CD14-positive monocyte (primary cell): ENCODE measurements at regions not wholly inside any gene's neighbourhood (a gene's known extent, or its start where the extent isn't known, plus 50 kb on each side); places are given as distances from the start of the nearest gene placed in this dataset.

Source experiments
- DNase-seq, 3 donors: peaks; one replicate each; pipeline ENCODE4 v3.0.0-alpha.2; 2011 to 2022
- H2AFZ ChIP-seq: 2 replicates; pipeline ENCODE4 v1.6.0; 2012; ENCODE audit warnings: mild to moderate bottlenecking, low read depth, low read length, inconsistent platforms; ENCODE audit not compliant: insufficient read depth, poor library complexity, severe bottlenecking
- H3K27ac ChIP-seq, 2 donors: 1 replicate in 1 of 2; 2 replicates in 1 of 2; pipeline ENCODE4 v1.5.1; 2012 to 2013; ENCODE audit warnings: low read length in 2 of 2, control low read depth in 1 of 2, inconsistent platforms in 1 of 2, low read depth in 1 of 2, mild to moderate bottlenecking in 1 of 2
- H3K27me3 ChIP-seq, 2 donors: one replicate each; pipeline versions ENCODE4 v1.6.0 to v1.6.1; 2011 to 2013; ENCODE audit warnings: low read length in 2 of 2; ENCODE audit not compliant: control insufficient read depth in 2 of 2, insufficient read depth in 2 of 2
- H3K36me3 ChIP-seq, 2 donors: replicated peaks in 1 of 2; 1 replicate in 1 of 2; 2 replicates in 1 of 2; pipeline versions ENCODE4 v1.5.1 to v1.6.1; 2012 to 2013; ENCODE audit warnings: low read length in 2 of 2, control low read depth in 1 of 2, inconsistent platforms in 1 of 2, mild to moderate bottlenecking in 1 of 2; ENCODE audit not compliant: insufficient read depth in 2 of 2, control insufficient read depth in 1 of 2
- H3K4me1 ChIP-seq, 2 donors: 1 replicate in 1 of 2; 2 replicates in 1 of 2; pipeline versions ENCODE4 v1.5.1 to v1.6.1; 2012 to 2013; ENCODE audit warnings: low read length in 2 of 2, control low read depth in 1 of 2, inconsistent platforms in 1 of 2, mild to moderate bottlenecking in 1 of 2, moderate library complexity in 1 of 2; ENCODE audit not compliant: insufficient read depth in 2 of 2, control insufficient read depth in 1 of 2
- H3K4me2 ChIP-seq: replicated peaks from 2 replicates; pipeline ENCODE3; 2012; ENCODE audit warnings: low read length, moderate library complexity, mild to moderate bottlenecking; ENCODE audit not compliant: poor library complexity, severe bottlenecking; ENCODE audit errors: extremely low read depth
- H3K4me3 ChIP-seq, 3 experiments: fragments of 200-600 bp in 1 of 3; sonication (generic) in 1 of 3; replicated peaks in 1 of 3; 1 replicate in 2 of 3; 2 replicates in 1 of 3; pipeline ENCODE4 v1.5.1; 2011 to 2013; ENCODE audit warnings: low read length in 3 of 3, mild to moderate bottlenecking in 3 of 3, control low read depth in 2 of 3, low read depth in 2 of 3, inconsistent platforms in 1 of 3, moderate library complexity in 1 of 3
- H3K79me2 ChIP-seq: 2 replicates; pipeline ENCODE4 v1.6.0; 2012; ENCODE audit warnings: mild to moderate bottlenecking, control low read depth, inconsistent platforms, low read length, moderate library complexity; ENCODE audit not compliant: insufficient read depth
- H3K9ac ChIP-seq: 2 replicates; pipeline ENCODE4 v1.6.0; 2017; ENCODE audit warnings: low read length, mild to moderate bottlenecking; ENCODE audit not compliant: insufficient read depth, poor library complexity, severe bottlenecking
- H3K9me3 ChIP-seq, 2 donors: replicated peaks in 1 of 2; 1 replicate in 1 of 2; 2 replicates in 1 of 2; pipeline versions ENCODE4 v1.5.1 to v1.6.1; 2012 to 2013; ENCODE audit warnings: low read length in 2 of 2, control low read depth in 1 of 2; ENCODE audit not compliant: control insufficient read depth in 1 of 2, insufficient read depth in 1 of 2
- H4K20me1 ChIP-seq: 2 replicates; pipeline ENCODE4 v1.6.0; 2012; ENCODE audit warnings: mild to moderate bottlenecking, low read length, control low read depth, moderate library complexity; ENCODE audit not compliant: insufficient read depth
- H3K27ac Mint-ChIP-seq, 7 donors: one replicate each; pipeline ENCODE4 v1.8.0; 2020; ENCODE audit warnings: mild to moderate bottlenecking in 7 of 7, mixed read lengths in 7 of 7, moderate library complexity in 6 of 7, inconsistent platforms in 2 of 7
- H3K27me3 Mint-ChIP-seq, 3 donors: one replicate each; pipeline ENCODE4 v1.8.0; 2021 to 2022; ENCODE audit warnings: low read depth in 3 of 3, mild to moderate bottlenecking in 3 of 3, mixed read lengths in 3 of 3, moderate library complexity in 3 of 3, inconsistent platforms in 1 of 3
- H3K36me3 Mint-ChIP-seq, 2 donors: one replicate each; pipeline ENCODE4 v1.8.0; 2020; ENCODE audit warnings: mixed read lengths in 2 of 2, inconsistent platforms in 1 of 2, mild to moderate bottlenecking in 1 of 2
- H3K4me1 Mint-ChIP-seq: one replicate; pipeline ENCODE4 v1.8.0; 2020; ENCODE audit warnings: mild to moderate bottlenecking, mixed read lengths
- H3K4me3 Mint-ChIP-seq, 2 donors: one replicate each; pipeline ENCODE4 v1.8.0; 2020; ENCODE audit warnings: mild to moderate bottlenecking in 2 of 2, mixed read lengths in 2 of 2, moderate library complexity in 1 of 2
- H3K9me3 Mint-ChIP-seq, 7 donors: one replicate each; pipeline ENCODE4 v1.8.0; 2020 to 2022; ENCODE audit warnings: mixed read lengths in 7 of 7, mild to moderate bottlenecking in 6 of 7, moderate library complexity in 6 of 7, inconsistent platforms in 2 of 7
- WGBS: methylation state at CpG from one replicate; pipeline ENCODE4 v1.1.5; 2013; ENCODE audit warnings: missing lambda C conversion rate; ENCODE audit not compliant: insufficient coverage; 5-methylcytosine and 5-hydroxymethylcytosine counted together
- intact Hi-C, 2 donors: fragments of 100-400 bp; cut with micrococcal nuclease; formaldehyde crosslinking; loops; one replicate each; pipeline versions ENCODE4 v1.15.0 to v1.15.1; 2023
- TF ChIP-seq, protein P1 (sequence below): fragments of 200-600 bp; IDR thresholded peaks from one replicate; pipeline ENCODE4 v1.8.0; 2022; ENCODE audit warnings: antibody characterized with exemption, mild to moderate bottlenecking

DNA sequence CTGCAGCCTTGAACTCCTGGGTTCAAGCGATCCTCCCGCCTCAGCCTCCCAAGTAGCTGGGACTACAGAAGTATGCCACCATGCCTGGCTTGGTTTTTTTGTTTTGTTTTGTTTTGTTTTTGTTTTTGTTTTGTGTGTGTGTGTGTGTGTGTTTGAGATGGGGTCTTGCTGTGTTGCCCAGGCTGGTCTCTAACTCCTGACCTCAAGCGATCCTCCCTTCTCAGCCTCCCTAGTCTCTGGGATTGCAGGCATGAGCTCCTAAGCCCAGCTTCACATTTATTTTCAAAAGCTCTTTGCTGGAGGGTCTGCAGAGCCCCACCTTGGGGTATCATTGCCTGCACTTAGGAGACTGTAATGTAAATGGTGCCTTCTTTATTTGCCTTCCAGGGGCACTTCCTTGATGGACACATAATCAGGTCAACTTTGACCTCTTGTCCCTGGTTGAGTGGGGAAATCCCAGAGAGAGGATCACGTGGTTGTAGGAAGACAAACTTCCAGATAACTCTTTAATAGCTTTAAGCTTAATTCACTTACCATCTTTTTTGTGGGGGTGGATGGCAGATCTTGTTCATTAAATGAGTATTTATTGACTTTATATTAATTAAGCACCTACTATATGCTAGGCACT lies 72.9 kb upstream of the NPAS1 start:
- H2AFZ ChIP-seq: no peak overlapping the region
- H3K4me2 ChIP-seq: no peak overlapping the region
- intact Hi-C loops: no loop called here
- H3K4me1 ChIP-seq: no peaks in the 10 kb centered on the region
- no peak overlapping the region for H3K9ac ChIP-seq
- no peak overlapping the region for H3K4me3 Mint-ChIP-seq
- DNase-seq: no peak
- H3K27me3 ChIP-seq: no peaks in the 10 kb centered on the region
- H3K9me3 ChIP-seq: no peaks in the 10 kb centered on the region
- no peak overlapping the region for H3K27ac ChIP-seq
- peaks cover 43 to 50% of the 10 kb centered on the region in 2 donors for H3K36me3 Mint-ChIP-seq
- H4K20me1 ChIP-seq: peaks cover 7% of the 10 kb centered on the region
- no peak overlapping the region for H3K4me3 ChIP-seq
- peaks cover 4% of the 10 kb centered on the region for H3K79me2 ChIP-seq
- peaks cover 5 to 76% of the 10 kb centered on the region in 2 donors for H3K36me3 ChIP-seq
- no peaks in the 10 kb centered on the region for H3K4me1 Mint-ChIP-seq
- 100% methylated on average over 2 of the region's 4 CpGs for WGBS
- H3K9me3 Mint-ChIP-seq: peaks cover 0 to 1% (median 0%) of the 10 kb centered on the region in 7 donors
- peak overlapping the region in 1 of 7 donors; percentile 63 for H3K27ac Mint-ChIP-seq
- TF ChIP-seq, protein P1, sequence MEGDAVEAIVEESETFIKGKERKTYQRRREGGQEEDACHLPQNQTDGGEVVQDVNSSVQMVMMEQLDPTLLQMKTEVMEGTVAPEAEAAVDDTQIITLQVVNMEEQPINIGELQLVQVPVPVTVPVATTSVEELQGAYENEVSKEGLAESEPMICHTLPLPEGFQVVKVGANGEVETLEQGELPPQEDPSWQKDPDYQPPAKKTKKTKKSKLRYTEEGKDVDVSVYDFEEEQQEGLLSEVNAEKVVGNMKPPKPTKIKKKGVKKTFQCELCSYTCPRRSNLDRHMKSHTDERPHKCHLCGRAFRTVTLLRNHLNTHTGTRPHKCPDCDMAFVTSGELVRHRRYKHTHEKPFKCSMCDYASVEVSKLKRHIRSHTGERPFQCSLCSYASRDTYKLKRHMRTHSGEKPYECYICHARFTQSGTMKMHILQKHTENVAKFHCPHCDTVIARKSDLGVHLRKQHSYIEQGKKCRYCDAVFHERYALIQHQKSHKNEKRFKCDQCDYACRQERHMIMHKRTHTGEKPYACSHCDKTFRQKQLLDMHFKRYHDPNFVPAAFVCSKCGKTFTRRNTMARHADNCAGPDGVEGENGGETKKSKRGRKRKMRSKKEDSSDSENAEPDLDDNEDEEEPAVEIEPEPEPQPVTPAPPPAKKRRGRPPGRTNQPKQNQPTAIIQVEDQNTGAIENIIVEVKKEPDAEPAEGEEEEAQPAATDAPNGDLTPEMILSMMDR: no peak
- H3K27me3 Mint-ChIP-seq: no peaks in the 10 kb centered on the region

DNA sequence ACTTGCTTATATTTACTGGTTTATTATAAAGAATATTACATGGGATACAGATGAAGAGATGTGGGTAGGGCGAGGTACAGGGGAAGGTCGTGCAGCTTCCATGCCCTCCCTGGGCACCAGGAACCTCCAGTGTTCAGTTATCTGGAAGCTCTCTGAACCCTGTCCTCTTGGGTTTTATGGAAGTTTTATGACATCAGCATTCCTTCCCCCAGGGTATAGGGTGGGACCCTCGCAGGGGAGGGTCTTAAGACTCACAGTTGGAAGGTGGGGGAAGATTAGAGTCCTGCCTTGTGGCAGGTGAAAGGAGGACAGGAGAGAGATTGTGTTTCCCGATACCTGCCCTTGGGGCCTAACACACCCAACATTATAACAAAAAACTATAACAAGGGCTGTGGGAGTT lies 71.8 kb upstream of the NPAS1 start:
- Histone ChIP-seq H4K20me1 (peaks cover 7% of the 10 kb centered on the region), H3K27ac (no peak overlapping the region), H3K79me2 (peaks cover 4% of the 10 kb centered on the region), H3K4me3 (no peak overlapping the region), H3K4me1 (no peaks in the 10 kb centered on the region), H3K4me2 (no peak overlapping the region), H3K9ac (no peak overlapping the region), H2AFZ (no peak overlapping the region), H3K36me3 (peaks cover 4 to 70% of the 10 kb centered on the region in 2 donors), H3K27me3 (no peaks in the 10 kb centered on the region), H3K9me3 (no peaks in the 10 kb centered on the region)
- Mint-ChIP-seq H3K4me3 (no peak overlapping the region), H3K4me1 (no peaks in the 10 kb centered on the region), H3K9me3 (peaks cover 0 to 1% (median 0%) of the 10 kb centered on the region in 7 donors), H3K27ac (peak overlapping the region in 1 of 7 donors; percentile 76), H3K27me3 (no peaks in the 10 kb centered on the region), H3K36me3 (peaks cover 41 to 46% of the 10 kb centered on the region in 2 donors)
- DNase-seq: no peak
- intact Hi-C loops: no loop called here
- WGBS: no CpG with 5 or more reads among the region's 4 CpGs
- TF ChIP-seq, protein P1: no peak
